ENCODE measurements at regions not wholly inside any gene's neighbourhood (a gene's known extent, or its start where the extent isn't known, plus 50 kb on each side); places are given as distances from the start of the nearest gene placed in this dataset.
"Not testable (repeated sequence)": the region's sequence is repeated elsewhere in the genome, so short reads cannot be mapped to it uniquely, and the experiment has no call there.

DNA sequence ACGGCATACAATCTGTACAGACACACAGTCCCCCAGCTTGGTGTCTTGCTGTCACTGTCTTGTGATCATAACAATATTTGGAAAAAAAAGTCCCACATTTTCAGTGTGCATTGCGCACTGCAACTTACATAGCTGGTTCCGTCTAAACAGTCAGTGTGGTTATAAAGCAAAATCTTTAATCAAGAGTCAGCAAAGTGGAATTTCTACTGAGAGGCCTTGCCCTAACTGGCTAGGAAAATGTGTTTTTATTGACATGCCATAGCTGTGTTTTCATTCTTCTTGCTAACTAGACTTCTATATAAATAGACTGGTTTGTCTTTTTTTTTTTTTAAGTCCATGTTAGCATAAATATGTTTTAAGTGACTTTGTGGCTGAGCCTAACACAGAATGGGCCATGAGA lies 174.8 kb downstream of the POLR2M start:
- no peak for DNase-seq (ENCODE audit: low read depth in 3 of 3)

DNA sequence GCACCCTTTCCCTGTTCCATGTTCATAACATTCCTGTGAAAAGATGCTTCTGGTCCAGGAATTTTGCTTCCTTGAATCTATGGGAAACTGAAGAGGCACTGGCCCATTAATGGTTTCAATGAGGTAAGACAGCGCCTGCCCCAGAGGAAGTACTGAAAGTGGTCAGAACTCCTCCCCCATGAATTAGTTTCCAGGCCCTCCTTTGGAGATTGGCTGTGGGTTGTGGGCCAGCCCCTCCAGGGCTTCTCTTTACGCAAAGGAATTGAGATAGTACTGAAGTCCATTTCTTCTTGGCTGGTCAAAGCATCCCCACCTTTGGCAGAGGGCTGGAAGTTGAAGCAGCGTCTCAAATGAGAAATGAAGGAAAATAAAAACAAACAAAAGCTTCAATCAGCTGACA lies 175.5 kb downstream of the POLR2M start:
- DNase-seq (ENCODE audit: low read depth in 3 of 3): no peak

DNA sequence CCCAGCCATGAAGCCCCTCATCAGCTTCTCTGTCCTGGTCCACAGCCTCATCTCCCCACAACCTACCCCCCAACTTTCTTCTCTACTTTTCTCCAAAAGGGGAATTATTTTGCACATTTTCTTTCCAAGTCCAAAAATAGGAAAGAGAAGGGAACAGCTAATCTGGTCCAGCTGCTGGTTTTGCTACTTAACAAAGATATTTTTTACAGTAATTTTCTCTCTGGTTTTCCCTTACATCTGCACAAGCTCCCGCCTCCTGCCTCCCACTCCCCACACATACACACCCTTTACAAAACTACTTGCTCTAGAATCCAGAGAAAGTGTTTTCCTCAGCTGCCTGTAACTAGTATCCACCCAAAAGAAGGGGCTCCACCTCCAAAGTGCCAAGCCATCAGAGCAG lies 177.2 kb downstream of the POLR2M start:
- no peak for DNase-seq (ENCODE audit: low read depth in 3 of 3)

DNA sequence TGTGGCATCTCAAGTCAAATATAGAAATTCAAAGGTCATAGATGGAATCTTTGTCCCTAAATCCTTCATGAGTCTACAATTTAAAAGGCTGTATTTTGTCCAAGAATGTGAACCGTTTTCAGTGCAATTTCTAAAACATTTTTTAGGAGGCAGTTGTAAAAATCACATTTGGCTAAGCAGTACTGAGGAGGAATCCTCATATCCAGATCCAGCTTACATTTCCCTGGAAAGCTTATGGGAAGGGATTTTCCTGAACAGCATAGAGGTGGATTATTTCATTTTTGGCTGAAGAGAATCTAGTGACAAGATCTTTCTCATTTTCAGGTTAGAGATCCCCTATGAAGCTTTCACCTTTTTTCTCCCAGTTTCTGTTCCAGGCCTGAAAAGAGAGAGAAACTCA lies 178.4 kb downstream of the POLR2M start:
- DNase-seq (ENCODE audit: low read depth in 3 of 3): no peak

DNA sequence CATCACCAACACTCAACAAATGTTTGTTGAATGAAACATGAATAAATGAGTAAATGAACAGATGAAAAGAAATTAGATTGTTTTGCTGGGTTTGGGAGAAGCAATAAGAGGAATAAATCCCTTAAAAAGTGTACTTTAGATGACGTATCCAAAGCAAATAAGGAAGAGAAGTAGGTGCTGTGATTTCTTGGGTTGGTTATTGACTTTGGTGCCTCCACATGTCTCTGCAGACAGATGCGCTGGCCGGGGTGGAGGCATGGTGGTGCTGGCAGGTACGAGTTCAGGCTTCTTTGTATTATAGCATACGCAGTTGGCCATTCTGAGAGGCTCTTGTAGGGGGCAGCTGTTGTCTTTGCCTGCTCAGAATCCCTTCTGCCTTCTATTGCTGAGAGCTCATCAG lies 178.9 kb downstream of the POLR2M start:
- no peak for DNase-seq (ENCODE audit: low read depth in 3 of 3)

DNA sequence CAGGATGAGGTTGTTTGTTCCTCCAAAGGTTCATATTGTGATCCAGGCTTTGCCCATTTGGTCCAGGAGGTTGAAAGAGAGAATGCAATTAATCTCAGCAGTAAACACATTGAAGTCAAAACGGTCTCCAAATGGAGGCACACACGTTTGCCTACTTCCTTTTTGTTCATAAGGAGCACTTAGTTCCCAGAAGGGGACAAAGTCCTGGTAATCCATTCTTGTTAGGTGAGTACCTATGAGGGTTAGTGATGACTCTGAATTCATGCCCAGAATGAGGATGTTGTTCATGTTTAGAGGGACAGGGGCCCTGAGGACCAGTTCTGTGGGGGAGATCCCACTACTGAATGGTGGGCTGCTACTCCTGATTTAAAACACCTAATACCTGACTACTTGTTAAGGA lies 177.7 kb downstream of the ALDH1A2 start:
- DNase-seq (ENCODE audit: low read depth in 3 of 3): no peak

DNA sequence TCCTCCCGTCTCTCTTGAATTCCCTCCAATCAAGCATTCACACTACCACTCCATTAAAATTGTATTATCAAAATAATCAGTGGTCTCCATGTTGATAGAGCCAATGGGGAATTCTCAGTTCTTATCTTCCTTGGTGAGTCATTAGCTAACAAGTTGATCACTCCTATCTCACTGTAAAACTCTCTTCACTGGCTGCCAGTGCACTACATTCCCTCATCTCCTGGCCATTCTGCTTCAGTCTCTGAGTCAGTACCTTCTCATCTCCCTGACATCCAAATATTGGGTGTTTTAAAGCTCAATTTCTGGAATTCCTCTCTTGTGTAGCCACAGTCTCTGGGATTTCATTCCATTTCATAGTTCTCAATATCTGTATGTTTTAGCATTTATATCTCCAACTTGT lies 175.2 kb downstream of the ALDH1A2 start:
- DNase-seq (ENCODE audit: low read depth in 3 of 3): no peak

DNA sequence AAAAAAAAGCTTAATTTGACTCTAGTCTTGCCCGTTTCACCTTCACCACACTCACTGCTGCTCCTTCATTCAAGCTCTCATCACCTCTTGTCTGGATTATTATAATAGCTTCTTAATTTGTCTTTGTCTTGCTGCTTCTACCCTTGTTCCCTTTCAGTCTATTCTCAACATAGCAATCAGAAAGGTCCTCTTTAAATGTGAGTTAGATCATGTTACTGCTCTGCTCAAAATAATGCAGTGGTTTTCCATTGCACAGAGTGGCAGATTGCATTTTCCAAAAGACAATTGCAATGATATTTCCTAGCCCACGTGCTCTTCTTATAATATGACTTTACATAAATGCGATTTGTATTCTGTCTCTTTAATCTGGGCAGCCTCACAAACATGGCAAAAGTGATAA lies 174.6 kb downstream of the ALDH1A2 start:
- no peak for DNase-seq (ENCODE audit: low read depth in 3 of 3)

DNA sequence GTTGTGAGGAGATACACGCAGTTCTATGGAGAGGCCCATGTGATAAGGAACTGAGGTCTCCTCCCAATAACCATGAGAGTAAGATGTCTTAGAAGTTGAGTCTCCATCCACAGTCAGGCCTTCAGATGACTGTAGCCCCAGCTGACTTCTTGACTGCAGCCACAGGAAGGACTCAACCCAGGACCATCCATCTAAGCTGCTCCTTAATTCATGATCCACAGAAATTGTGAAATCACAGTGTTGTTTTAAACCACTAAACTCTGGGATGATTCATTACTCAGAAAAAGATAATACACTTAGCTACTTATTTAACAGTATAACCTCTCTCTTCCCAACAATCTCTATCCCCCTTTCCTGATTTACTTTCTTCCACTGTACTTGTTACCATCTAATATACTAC lies 173.3 kb downstream of the ALDH1A2 start:
- no peak for DNase-seq (ENCODE audit: low read depth in 3 of 3)

DNA sequence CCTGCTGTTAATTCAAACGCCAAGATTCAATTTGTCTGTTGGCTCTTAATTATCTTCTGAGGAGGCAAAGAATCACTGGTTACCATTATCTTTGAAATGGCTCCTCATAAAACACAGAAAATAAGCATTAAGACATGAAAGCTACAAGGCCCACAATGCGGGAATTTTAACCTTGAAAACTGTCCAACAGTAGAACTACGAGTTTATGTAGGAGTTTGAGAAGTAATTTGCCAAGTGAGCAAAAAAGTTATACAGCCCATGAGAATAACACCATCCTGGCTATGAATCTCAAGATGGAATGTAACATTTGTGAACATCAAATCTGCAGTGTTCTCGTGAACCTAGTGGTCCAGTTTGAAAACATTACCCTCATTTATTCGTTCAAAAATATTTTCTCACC lies 172.5 kb downstream of the ALDH1A2 start:
- no peak for DNase-seq (ENCODE audit: low read depth in 3 of 3)

DNA sequence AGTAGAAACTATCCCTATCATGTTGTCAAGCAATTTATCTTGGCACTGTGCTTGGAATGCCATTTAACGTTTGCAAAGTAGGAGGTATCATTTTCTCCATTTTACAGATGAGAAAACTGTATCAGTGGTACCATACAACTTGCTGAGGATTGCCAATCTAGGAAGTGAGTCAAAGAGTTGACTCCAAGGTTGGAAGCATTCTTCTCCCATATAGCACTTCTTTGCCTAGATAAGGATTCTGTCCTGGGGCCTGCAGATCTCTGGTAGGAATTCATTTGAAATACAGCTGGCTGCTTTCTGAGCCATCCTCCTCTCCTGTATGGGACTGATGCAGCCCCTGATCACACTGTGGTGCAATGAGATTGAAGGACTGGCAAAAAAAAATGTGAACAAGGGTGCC lies 170.2 kb downstream of the ALDH1A2 start:
- no peak for DNase-seq (ENCODE audit: low read depth in 3 of 3)

DNA sequence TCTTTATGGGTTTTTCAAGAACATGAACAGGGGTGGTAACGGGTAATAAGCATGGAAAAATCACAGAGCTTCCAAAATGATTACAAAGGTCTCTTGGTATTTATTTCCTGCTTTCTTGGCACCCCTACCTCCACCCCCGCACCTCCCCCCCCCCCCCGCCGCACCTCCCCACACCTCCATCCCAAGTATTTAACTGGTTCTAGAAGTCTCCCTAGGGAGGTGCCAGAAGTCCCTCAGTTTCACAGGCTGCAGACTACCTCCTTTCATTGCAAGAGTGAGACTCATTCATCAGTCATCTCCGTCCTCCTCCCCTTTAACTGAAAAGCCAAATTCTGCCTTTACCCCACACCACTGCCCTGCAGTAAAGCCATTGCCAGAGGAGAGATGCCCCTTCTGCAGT lies 169.4 kb downstream of the ALDH1A2 start:
- no peak for DNase-seq (ENCODE audit: low read depth in 3 of 3)

DNA sequence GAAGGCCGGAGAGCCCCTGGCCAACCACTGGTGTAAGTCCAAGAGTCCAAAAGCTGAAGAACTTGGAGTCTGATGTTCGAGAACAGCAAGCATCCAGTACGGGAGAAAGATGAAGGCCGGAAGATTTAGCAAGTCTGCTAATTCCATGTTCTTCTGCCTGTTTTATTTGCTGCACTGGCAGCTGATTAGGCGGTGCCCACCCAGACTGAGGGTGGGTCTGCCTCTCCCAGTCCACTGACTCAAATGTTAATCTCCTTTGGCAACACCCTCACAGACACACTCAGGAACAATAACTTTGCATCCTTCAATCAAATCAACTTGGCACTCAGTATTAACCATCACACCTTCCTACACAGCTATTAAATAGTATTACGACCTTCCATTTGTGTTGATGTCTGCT lies 168.6 kb downstream of the ALDH1A2 start:
- not testable (repeated sequence) for DNase-seq (ENCODE audit: low read depth in 3 of 3)

DNA sequence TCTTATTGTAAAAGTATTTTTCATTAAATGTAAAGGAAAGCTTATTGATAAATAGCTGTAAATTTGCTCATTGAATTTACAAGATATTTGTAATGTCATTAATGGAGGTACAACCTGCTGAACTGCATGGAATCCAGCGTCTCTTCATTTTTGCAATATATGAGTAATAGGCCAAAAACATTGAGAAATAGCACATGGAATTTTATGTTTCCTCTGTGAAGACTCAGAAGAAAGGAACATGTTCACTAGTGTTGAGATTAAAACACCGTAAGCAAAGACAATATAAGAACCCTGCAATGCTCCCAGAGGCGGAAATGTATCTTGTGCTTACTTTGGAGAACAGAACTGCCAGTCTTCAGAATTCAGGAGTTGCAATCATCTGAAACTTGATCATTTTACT lies 167.6 kb downstream of the ALDH1A2 start:
- DNase-seq (ENCODE audit: low read depth in 3 of 3): no peak

DNA sequence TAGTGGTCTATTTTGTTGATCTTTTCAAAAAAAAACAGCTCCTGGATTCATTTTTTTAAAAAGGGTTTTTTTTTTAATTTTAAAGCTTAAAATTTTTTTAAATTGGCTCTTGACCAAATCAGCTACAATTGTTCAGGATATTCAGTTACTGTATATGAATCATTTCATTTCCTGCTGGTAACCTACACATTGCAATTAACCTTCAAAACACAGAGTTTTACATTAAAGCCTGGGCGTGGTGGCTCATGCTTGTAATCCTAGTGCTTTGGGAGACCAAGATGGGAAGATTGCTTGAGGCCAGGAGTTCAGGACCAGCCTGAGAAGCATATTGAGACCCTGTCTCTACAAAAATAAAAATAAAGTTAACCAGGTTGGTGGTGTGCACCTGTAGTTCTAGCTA lies 163.4 kb downstream of the ALDH1A2 start:
- DNase-seq (ENCODE audit: low read depth in 3 of 3): no peak

Measured in stimulated activated CD4-positive, alpha-beta T cell treated with anti-CD3 and anti-CD28 coated beads, TNF-alpha, amount 100 ng/mL, for 4 hours (primary cell).